AG10803 (cell line): ENCODE measurements at regions not wholly inside any gene's neighbourhood (a gene's known extent, or its start where the extent isn't known, plus 50 kb on each side); places are given as distances from the start of the nearest gene placed in this dataset.

ENCODE experiments used
- DNase-seq: peaks from one replicate; pipeline ENCODE4 v3.0.0; 2010; ENCODE audit warnings: low read depth
- H3K4me3 ChIP-seq: 2 replicates; pipeline ENCODE4 v1.5.1; 2011; ENCODE audit warnings: mild to moderate bottlenecking, low read length, control low read depth
- CTCF ChIP-seq: conservative IDR thresholded peaks from 2 replicates; pipeline ENCODE4 v1.5.1; 2011; ENCODE audit warnings: mild to moderate bottlenecking, low read length, control low read depth, inconsistent platforms

- no peak for DNase-seq
- H3K4me3 ChIP-seq, result no peak overlapping the region
- no peak for TF ChIP-seq CTCF
Observed at GRCh38 chr11:114818382-114818781, 140.1 kb downstream of the NXPE2 start.

- no peak overlapping the region for H3K4me3 ChIP-seq
- TF ChIP-seq CTCF, result no peak
- DNase-seq, result peak; percentile 28
Observed at GRCh38 chr11:114819028-114819427, 140.7 kb downstream of the NXPE2 start.

- no peak for DNase-seq
- H3K4me3 ChIP-seq, result no peak overlapping the region
- TF ChIP-seq CTCF, result no peak
Observed at GRCh38 chr11:114820621-114821020, 142.3 kb downstream of the NXPE2 start.

GRCh38 chr11:114821621-114822412 lies 143.5 kb downstream of the NXPE2 start:
- TF ChIP-seq CTCF, result no peak
- peak; percentile 4 for DNase-seq
- H3K4me3 ChIP-seq, result no peak overlapping the region

- DNase-seq, result no peak
- no peak overlapping the region for H3K4me3 ChIP-seq
- no peak for TF ChIP-seq CTCF
Observed at GRCh38 chr11:114826910-114827442, 148.6 kb downstream of the NXPE2 start.

- DNase-seq, result no peak
- no peak for TF ChIP-seq CTCF
Observed at GRCh38 chr11:114827736-114828135, 149.4 kb downstream of the NXPE2 start.

GRCh38 chr11:114832532-114833125 lies 154.3 kb downstream of the NXPE2 start:
- H3K4me3 ChIP-seq, result no peak overlapping the region

More at GRCh38 chr11:114827736-114828135, 149.4 kb downstream of the NXPE2 start:
- H3K4me3 ChIP-seq, result no peak overlapping the region

More at GRCh38 chr11:114832532-114833125, 154.3 kb downstream of the NXPE2 start:
- TF ChIP-seq CTCF, result no peak
- DNase-seq, result no peak
